NCI-H2107 treated with DMSO at 0.1 percent for 48 hours (cell line): ENCODE measurements at regions not wholly inside any gene's neighbourhood (a gene's known extent, or its start where the extent isn't known, plus 50 kb on each side); places are given as distances from the start of the nearest gene placed in this dataset.

ENCODE experiments used
- DNase-seq: peaks from one replicate; lab custom pipeline; 2025; ENCODE audit not compliant: unreplicated experiment; lab: John Stamatoyannopoulos, UW

DNA sequence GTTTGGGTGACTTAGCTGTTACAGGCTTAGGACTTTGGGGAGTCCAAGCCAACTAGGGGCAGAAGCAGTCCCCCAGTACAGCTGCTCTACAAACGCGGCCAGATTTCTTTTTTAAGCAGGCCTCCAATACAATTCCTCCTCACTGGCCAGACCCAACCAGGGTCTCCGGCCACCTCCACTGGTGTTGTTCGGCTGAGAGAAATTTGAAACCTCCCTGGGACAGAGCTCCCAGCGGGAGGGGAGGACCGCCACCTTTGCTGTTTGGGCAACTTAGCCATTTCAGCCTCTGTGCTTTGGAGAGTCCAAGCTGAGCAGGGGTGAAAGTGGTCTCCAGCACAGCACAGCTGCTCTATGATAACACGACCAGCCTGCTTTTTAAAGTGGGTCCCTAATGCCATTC is 59.4 kb upstream of the KHDRBS2 start:
- no peak for DNase-seq

DNA sequence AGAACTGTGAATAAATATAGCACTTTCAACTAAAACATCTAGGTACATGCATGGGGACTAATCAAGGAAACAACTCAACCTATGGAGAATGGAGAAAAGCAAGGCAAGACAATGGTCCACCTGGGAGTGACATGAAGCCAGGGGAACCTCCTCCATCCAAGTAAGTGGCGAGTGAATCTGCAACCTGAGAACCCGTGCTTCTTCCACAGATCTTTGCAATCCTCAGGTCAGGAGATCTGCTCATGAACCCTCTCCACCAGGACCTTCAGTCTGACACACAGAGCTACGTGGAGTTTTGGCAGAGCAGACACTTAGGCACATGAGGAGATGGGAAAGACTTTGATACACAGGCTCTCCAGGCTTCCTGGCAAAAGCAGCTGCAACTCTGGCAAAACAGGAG is 58.8 kb upstream of the KHDRBS2 start:
- no peak for DNase-seq

DNA sequence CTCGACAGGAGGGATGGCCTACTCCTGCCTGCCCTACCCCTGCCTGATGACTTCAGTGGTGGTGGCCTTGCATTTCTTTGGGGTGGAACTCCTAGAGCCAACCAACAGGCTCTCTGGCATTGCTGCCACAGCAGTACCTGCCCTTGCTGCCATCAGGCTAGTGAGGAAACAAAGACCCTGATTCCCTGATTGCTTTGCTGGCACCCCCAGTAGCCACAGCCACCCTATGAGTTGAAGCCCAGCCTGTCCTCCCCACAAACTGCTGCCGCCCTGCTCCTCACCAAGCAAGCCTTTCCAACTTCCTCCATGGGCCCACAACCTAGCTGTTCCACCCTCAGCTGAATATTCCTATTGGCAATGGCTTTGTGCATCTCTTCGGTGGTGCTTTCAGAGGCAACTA is 52.5 kb upstream of the KHDRBS2 start:
- no peak for DNase-seq
